ENCODE measurements at regions not wholly inside any gene's neighbourhood (a gene's known extent, or its start where the extent isn't known, plus 50 kb on each side); places are given as distances from the start of the nearest gene placed in this dataset.

- no peak overlapping the region for H3K4me3 ChIP-seq (ENCODE audit: low read depth, low read length)
- CTCF ChIA-PET = no interaction called here
These were observed 95.9 kb upstream of the FAT1 start for GRCh38 chr4:186819342-186820086.

GRCh38 chr4:186820391-186820891 is 96.8 kb upstream of the FAT1 start:
- no peak overlapping the region for H3K4me3 ChIP-seq (ENCODE audit: low read depth, low read length)
- no peaks in the 10 kb centered on the region for H3K27me3 ChIP-seq (ENCODE audit: control insufficient read depth, insufficient read depth, low read length)
- CTCF ChIA-PET = no interaction called here
- DNase-seq (ENCODE audit: low read depth) = no peak
- POLR2A ChIA-PET = no interaction called here
- no peaks in the 10 kb centered on the region for H3K36me3 ChIP-seq (ENCODE audit: control insufficient read depth, insufficient read depth, low read length)
- TF ChIP-seq CTCF (IDR thresholded peaks at IDR 0.05; ENCODE audit: insufficient read depth, low read depth, low read length) = no peak

More at GRCh38 chr4:186819342-186820086, 95.9 kb upstream of the FAT1 start:
- no peak for TF ChIP-seq CTCF (IDR thresholded peaks at IDR 0.05; ENCODE audit: insufficient read depth, low read depth, low read length)
- Histone ChIP-seq H3K36me3 (ENCODE audit: control insufficient read depth, insufficient read depth, low read length) (no peaks in the 10 kb centered on the region), H3K27me3 (ENCODE audit: control insufficient read depth, insufficient read depth, low read length) (no peaks in the 10 kb centered on the region)
- no peak for DNase-seq (ENCODE audit: low read depth)
- POLR2A ChIA-PET = no interaction called here

GRCh38 chr4:186823989-186824388 is 100.3 kb upstream of the FAT1 start:
- no peaks in the 10 kb centered on the region for H3K27me3 ChIP-seq (ENCODE audit: control insufficient read depth, insufficient read depth, low read length)
- POLR2A ChIA-PET = no interaction called here
- CTCF ChIA-PET = interaction anchor here (1.0 kb wide), 1 partner anchor 10 kb away, joined by 4 read pairs; no protein-coding TSS in a partner anchor
- no peak overlapping the region for H3K4me3 ChIP-seq (ENCODE audit: low read depth, low read length)
- DNase-seq (ENCODE audit: low read depth) = no peak
- no peak for TF ChIP-seq CTCF (IDR thresholded peaks at IDR 0.05; ENCODE audit: insufficient read depth, low read depth, low read length)
- H3K36me3 ChIP-seq (ENCODE audit: control insufficient read depth, insufficient read depth, low read length) = no peaks in the 10 kb centered on the region

- POLR2A ChIA-PET = no interaction called here
- H3K4me3 ChIP-seq (ENCODE audit: low read depth, low read length) = no peak overlapping the region
These were observed 101.4 kb upstream of the FAT1 start for GRCh38 chr4:186825069-186825468.

GRCh38 chr4:186826006-186826405 is 102.3 kb upstream of the FAT1 start:
- Histone ChIP-seq H3K4me3 (ENCODE audit: low read depth, low read length) (no peak overlapping the region), H3K36me3 (ENCODE audit: control insufficient read depth, insufficient read depth, low read length) (no peaks in the 10 kb centered on the region), H3K27me3 (ENCODE audit: control insufficient read depth, insufficient read depth, low read length) (no peaks in the 10 kb centered on the region)
- TF ChIP-seq CTCF (IDR thresholded peaks at IDR 0.05; ENCODE audit: insufficient read depth, low read depth, low read length) = no peak
- CTCF ChIA-PET = no interaction called here
- DNase-seq (ENCODE audit: low read depth) = no peak
- POLR2A ChIA-PET = interaction anchor here (0.7 kb wide), 1 partner anchor 29 kb away, joined by 3 read pairs; no protein-coding TSS in a partner anchor

More at GRCh38 chr4:186825069-186825468, 101.4 kb upstream of the FAT1 start:
- H3K27me3 ChIP-seq (ENCODE audit: control insufficient read depth, insufficient read depth, low read length) = no peaks in the 10 kb centered on the region
- no peaks in the 10 kb centered on the region for H3K36me3 ChIP-seq (ENCODE audit: control insufficient read depth, insufficient read depth, low read length)
- CTCF ChIA-PET = no interaction called here
- no peak for TF ChIP-seq CTCF (IDR thresholded peaks at IDR 0.05; ENCODE audit: insufficient read depth, low read depth, low read length)
- DNase-seq (ENCODE audit: low read depth) = no peak

Measured in BJ (cell line).